ENCODE measurements at regions not wholly inside any gene's neighbourhood (a gene's known extent, or its start where the extent isn't known, plus 50 kb on each side); places are given as distances from the start of the nearest gene placed in this dataset.
A peak's percentile ranks its signal among the peaks of the same experiment; 100 is the strongest.

DNA sequence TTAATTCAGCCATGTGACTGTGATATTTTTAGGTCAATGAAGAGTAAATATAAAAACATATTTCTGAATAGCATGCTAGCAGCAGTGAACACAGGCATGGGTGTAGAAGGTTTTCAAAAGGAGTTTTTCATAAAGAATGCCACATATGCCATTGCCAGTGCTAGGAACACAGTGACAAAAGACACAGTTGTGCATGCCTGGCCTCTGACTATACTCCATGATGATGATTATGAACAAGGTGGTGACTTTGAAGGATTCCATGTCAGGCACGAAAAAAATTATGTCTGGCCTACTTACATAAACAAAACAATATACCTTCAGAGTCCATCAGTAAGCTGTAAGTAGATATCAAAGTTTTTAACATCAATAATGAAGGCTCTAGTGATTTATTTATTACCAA lies 438.7 kb downstream of the TLE1 start:
- no peak for DNase-seq

DNA sequence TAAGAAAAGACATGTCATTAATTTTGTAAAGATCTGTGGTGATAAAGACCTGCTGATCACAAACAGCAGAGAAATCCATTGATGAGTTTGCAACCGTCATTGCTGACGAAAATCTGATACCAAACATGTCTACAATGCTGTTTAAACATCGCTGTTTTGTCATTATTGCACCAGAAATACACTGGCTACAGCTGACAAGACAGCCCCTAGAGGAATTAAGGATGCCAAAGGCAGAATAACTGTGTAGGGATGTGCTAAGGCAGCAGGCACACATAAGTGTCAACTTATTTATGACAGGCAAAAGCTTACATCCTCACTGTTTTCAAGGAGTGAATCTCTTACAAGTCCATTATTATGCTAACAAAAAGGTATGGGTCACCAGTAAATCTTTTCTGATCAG lies 439.3 kb downstream of the TLE1 start:
- no peak for DNase-seq

DNA sequence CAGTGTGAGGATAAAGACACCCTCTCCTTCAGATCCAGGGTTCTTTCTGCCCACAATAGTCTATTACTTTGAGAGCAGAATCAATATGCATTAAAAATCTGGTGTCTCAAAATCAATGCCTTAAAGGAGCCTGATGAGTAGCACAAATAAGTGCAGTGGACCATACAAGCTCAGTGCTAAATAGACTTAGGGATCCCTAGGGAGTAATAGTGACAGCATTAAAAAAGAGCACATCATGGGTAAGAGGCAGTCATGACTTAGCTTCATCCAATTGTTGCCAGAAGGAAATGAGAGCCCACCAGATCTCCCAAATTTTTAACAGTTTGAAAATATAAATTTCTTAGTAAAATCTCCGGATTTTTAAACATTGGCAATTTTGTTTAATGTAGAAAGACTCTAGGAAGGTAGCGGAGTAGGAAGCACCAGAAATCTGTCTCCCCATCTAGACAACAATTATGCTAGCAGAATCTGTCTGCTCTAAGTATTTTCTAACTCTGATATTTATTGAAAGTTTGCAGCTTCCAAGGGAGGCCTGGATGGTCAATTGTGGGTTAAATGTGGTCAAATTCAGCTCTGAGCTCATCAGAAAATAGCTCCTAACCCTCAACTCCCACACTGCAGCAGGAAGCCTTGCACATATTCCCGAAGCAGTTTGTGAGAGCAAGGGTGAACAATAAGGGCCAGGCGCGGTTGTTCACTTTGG lies 443.9 kb downstream of the TLE1 start:
- DNase-seq, result no peak

DNA sequence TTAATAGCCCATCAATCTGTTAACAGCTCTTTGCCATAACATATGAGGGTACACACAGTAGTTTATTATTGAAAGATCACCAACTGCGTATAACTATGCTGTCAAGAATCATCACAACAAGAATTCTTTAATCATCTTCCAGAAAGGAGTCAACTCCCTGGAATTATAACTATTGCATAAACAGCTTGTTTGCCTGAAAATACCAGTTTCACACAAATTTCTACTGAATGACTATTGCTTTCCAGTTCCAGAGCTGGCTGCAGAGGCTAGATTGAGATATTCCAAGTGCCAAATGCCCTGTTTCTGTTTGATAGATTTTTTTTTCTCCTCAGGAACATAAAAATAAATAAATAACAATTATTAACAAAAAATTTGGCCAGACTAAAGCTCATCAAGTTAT lies 444.7 kb downstream of the TLE1 start:
- DNase-seq, result no peak

DNA sequence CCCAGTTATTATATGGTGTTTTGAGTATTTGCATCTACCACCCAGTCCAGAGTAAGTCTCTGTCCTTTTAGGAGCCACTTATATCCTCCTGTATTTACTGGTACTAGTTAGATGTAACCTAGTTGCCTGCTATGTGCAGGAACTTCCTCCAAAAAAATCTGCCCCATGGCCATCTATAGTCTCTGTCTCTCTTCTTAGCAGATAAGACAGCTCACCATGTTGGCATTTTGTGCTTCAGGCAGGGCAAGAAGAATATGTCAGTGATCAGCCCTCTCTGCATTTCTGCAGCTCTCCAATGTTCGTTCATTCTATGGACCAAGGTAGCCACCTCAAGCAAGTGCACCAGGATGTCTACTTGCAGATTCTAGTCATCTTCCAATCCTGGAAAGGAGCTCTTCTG lies 446.5 kb downstream of the TLE1 start:
- DNase-seq, result no peak

DNA sequence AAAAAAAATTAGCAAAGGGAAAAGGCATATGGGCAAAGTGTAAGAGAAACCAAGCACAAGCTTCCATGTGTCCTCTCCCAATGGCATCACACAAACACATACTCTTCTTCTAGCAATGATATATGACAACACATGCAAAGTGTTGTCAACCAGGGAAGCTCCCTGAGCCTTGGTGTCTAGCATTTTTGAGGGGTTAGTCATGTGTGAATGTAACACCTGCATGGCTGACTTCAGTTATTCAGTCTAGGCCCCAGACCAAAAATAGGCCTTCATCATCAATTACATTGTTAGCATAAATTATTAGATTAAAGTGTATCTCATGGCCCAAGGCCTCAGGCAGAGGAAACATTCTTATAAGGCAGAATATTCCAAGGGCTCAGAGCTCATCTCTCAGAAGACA lies 450.0 kb downstream of the TLE1 start:
- no peak for DNase-seq

DNA sequence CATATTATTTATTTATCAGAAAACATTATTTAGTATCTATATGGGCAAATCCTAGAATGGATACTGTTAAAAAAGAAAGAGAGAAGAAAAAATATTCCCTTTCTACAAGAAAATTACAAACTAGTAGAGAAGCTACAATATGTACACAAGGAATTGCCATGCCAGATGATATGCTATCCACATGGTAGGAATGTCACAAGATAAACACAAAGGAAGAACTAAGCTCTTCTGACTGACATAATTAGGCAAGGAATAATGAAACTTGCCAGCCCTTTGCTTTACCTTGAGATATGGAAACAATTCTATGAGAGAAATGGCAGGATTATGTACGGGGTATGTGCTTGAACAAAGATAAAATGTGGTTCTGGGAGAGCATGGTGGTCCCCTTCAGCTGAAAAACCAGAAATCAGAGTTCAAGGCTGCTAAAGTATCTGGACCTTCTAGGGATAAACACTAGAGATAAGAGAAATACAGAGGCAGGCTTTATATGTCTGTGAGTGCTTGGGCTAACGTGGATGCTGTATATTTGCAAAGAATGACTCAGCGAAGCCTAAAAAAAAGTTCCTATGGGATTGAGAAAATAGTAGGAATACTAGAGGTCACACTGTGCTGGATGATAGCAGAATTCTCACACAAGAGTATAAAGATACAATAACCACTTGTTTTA lies 451.6 kb downstream of the TLE1 start:
- DNase-seq, result no peak

DNA sequence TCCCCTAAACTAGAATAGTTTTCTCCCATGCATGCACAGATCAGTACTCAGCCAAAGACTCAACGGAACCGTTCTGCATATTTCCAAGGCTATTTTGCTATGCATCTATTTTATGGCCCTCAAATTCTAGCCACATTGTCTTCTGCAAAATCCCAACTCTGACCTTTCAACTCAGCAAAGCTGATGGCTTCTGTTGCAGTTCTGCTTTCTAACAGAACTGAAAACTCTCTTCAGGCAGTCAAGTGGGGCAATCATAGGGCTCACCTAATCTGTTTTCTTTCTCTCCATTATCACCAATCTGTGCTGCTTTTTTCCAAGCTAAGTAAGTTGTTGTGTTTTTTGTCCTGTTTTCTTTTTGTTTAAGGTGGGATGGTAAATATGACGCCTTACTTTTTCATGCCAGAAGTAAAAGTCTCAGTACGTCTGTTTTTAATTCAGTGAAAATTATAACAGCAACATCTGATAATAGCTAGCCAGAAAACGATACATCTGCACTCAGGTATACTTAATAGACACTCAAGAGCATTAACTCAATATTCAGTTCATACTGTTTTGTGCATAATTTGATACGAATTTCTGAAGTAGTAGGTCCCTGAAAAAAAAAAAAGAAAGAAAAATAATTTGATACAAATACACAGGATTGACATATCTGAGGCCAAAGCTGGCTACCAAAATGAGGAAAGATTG lies 454.3 kb downstream of the TLE1 start:
- DNase-seq, result no peak

DNA sequence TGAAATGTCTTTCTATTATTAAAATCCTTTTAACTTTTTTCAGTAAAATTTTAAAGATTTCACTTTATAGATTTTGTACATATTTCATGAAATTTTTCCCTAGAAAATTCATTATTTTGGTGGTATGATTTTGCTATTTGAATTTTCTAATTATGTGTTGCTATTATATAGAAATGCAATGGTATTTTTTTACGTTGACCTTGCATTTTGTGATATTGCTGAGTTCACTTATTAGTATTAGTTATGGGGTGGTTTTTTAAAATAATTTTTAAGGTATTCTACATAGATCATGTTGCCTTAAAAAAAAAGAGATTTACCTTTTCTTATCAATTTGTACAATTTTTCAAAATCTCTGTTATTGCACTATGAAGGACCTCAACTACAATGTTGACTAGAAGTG lies 458.3 kb downstream of the TLE1 start:
- no peak for DNase-seq

DNA sequence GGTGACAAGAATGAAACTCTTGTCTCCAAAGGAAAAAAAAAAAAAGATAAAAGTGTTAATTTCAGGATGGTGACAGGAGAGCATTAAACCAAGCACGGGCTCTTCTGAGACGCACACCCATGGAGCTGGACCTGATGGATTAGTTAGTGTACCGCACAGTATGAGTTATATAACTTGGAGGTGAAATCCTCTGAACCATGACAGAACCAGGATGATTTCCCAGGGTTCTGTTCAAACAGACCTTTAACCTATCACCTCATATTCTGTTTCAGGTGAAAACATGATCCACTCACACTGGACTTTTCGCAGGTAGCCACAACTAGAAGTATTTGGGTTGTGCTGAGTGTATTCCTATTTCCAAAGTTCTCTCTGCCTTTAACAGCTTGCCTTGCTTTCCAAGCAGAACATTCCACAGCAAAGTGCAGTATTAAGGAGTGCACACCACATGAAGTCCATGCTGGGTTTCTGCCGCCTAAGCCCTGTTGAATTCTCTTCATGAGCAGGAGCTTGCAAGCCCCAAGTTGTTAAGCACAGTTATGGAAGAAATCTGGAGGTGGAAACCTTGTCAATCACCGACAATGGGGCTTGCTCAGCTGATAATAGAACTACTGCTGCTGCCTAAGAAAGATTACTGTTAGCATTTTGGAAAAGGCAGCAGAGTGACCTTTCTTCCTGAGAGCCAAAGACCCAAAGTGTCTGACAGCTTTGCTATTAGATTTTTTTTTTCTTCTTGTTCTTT lies 461.7 kb downstream of the TLE1 start:
- DNase-seq, result no peak

DNA sequence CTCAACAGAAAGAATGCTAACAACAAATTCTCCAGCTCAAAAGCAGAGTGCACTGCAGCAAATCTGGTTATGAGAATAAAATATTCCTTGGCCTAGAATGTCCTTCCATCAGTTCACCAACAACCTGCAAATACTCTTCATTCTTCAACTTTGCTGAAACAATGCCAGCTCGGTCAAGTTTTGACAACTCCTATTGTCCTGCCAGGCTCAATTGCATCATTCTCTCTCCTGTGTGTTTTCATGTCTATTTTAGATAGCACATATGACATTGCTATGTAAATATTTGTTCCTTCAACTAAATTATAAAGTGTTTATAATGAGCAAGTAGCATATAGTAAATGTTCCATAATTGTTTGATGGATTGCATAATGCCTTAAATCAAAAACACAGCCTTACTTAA lies 463.8 kb downstream of the TLE1 start:
- DNase-seq, result no peak

DNA sequence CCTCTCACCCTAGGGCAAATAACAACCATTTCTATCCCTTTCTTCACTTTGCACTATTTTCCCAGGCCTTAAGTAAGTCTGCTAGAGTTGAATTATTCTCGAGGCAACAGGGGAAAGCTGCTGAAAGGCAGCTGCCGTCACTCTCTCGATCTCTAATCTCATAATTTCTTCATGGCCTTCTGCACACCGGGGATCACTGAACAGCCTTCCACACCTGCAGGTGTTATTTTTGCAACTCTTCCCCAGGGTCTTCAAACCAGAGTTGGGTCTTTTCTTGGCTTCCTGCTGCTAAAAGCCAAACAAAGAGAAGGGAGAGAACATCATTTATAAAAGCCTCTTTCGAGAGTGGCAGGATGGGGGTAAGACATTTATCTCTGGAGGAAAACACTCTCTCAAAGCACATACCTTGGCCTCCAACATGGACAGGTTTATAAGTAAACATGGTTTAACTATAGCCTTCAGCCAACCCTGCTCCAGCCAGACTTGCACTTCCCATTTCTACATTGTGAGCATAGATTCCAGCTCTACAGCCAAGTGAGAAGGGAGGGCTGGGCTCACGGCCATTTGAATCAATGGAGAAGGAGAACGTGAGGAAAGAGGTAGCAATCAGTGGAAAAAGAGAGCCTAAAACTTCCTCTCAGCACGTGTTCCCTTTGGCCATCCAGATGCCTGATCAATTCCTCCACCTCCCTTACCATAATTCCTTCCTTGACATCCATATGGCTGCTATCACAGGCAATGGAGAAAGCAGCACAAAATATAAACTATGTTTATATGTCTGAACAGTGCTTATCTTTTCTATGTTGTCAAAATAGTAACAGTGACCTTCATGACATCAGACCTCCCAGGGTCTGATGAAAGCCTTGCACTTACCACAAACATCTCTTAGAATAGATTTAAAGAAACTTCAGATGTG lies 464.9 kb downstream of the TLE1 start:
- peak; percentile 22 for DNase-seq

DNA sequence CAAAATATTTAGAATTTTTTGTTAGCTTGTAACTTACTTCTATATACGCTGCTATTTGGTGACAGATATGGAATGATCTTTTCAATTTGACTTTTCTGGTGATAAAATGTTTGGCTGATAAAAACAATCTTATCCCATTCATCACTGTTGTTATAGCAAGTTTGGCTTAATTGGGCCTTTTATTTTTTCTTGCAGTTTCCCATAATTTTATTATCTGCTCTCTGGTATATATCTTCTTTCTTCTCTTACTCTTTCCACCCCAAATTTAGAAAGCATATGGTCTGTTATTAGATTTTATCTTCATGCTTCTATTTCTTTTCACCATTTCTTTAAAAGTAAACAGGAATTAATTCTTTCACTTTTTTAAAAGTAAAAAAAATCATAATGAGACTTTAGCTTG lies 474.4 kb downstream of the TLE1 start:
- DNase-seq, result no peak

DNA sequence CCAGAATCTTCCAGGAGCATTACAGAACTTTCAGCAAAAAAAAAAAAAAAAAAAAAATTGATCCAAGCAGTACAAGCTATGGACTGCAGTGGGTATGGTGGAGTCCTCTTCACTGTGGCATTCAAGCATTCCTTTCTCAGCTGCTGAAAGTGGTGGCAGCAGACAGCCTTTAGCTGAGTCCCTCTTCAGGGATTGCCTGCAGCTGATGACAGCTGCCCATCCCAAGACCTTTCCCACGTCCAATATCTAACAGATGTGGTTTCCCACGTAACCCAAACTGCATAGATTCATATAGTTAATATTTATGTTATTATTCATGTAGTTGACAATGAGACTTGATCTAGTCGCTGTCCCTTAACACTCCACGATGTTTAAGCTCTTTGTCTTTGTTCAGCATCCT lies 475.9 kb downstream of the TLE1 start:
- DNase-seq, result no peak

DNA sequence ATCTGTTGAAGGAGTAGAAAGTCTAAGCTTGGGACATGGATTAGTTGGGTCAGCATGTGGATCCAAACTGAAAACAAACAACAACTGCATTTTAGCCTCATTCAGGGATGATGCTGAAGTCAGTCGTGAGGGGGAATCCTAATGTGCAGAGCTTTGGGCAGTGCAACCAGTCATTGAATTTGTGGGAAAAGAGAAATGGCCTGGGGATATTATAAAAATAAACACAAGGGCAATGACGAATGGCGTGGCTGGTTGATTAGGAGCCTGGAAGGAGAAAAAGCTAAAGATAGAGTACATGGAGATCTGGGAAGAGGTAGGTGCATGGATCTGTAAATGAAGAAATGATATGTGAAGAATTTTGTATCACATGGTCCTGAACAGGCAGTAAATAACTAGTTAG lies 477.6 kb downstream of the TLE1 start:
- DNase-seq, result no peak

DNA sequence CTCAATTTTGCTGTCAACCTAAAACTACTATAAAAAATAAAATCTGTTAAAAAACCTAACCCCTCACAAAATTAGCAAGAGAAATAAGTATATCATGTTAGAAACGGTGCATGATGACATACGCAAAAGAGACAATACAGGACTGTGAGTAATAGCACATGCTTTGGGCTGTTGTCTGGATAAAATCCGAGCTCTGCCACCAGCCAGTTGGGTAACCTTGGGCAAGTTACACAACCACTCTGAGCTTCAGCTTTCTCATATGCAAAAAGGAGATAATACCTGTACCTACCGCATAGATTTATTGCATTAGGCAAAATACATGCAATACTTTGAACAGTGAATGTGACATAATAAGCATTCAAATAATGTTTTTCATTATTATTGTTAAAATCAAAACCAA lies 481.7 kb downstream of the TLE1 start:
- DNase-seq, result no peak

DNA sequence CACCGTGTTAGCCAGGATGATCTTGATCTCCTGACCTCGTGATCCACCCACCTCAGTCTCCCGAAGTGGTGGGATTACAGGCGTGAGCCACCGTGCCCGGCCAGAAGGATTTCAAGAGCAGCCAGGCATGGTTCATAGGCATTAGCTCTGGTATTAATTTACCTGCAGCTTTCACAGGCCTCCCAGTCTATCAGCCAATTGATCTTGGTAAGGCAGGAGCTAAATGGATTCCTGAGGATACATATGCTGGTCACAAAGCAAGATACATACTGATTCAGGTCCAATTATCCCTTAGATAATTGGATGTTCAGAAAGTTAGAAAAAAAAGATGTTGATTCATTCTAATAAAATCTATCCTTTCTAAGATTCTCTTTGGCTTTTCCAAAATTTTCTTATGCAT lies 487.1 kb downstream of the TLE1 start:
- no peak for DNase-seq

DNA sequence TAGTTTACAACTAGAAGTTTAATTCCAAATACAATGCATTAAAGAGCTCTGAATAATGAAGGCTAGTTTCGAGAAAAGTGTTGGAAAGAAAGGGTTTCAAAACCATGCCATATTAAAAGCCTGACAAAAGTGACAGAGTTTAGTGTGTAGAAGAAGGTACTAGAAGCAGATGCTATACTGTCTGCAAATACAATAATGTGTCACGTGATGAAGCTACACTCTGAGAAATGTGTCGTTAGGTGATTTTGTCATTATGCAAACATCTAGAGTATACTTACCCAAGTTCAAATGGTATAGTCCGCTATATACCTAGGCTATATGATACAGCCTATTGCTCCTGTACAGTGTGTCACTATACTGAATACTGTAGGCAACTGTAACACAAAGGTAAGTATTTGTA lies 494.1 kb downstream of the TLE1 start:
- no peak for DNase-seq

DNA sequence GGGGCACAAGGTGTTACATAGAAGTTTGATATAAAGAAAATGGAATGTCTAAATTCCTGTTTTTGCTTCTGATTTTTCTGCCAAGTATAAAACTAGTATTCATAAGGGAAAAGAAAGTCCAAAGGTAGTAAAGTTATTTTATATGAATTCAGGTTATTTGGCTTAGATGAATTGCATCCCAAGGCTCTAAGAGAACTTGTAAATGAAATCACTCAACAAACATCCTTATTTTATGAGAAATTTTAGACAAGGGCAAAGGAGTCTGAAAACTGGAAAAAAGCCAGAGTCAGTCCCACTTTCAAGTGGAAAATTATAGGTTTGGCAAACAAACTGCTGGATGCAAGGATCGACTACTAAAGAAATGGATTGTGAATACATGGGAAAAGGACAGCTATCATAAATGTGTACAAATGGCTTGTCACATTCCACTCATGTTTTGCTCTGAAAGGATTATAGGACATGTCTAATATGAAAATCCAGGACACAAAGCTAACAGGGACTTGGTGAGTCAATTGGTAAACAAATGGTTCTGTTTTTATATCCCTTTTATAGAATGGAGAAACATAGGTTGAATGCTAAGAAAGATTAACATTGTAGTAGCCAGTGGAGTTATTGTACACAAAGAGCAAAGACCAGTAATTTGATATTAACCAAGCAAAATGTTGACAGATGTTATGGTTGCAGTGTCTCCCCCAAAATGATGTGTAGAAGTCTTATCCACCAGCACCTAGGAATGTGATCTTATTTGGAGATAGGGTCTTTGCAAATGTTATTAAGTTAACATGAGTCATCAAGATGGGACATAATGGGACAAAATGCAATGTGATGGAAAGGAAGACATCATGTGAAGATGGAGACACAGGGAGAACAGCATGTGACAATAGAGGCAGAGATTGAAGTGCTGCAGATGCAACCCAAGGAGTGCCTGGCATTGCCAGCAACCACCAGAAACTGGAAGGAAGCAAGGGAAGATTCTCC lies 495.7 kb downstream of the TLE1 start:
- no peak for DNase-seq

DNA sequence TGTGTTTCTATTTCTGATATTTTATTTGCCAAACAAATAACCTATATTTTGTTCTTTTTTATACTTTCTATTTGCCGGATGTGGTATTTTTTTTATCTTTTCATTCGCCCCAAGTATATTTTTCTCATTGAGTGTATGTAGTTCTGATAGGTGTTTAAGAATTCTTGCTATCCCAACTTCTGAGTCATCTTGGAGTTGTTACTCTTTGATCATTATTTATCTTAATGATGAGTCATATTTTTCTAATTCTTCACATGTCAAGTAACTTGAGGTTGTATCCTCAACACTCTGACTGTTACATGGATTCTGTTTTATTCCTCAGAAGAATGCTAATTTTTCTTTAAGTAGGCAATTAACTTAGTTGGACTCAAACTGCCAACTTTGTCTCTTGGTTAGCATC lies 498.1 kb downstream of the TLE1 start:
- DNase-seq, result no peak

DNA sequence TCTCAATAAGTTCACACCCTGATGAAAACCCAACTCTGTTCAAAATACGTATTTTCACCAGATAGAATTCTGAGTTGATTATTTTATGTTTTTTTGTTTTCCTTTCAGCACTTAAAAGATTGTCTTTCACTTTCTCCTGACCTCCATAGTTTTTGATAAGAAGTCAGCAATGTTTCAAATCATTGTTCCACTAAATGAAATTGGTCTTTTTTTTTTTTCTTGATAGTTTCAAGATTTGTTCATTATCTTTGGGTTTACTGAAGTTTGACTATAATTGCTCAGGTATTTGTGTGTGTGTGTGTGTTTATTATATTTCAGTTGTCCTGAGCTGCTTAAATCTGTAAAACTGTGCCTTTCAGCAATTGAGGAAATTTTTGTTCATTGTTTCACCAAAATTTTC lies 498.7 kb downstream of the TLE1 start:
- DNase-seq, result no peak

Measured in left kidney (tissue), 1 donor.